GM18873 (cell line): ENCODE measurements at regions not wholly inside any gene's neighbourhood (a gene's known extent, or its start where the extent isn't known, plus 50 kb on each side); places are given as distances from the start of the nearest gene placed in this dataset.
A peak's percentile ranks its signal among the peaks of the same experiment; 100 is the strongest.
"Not testable (repeated sequence)": the region's sequence is repeated elsewhere in the genome, so short reads cannot be mapped to it uniquely, and the experiment has no call there.

ENCODE experiments used
- ATAC-seq: cut with Tn5 transposase; IDR thresholded peaks from one replicate; pipeline ENCODE4 v1.9.1; 2021; ENCODE audit warnings: mild to moderate bottlenecking, moderate library complexity, moderate number of reproducible peaks; ENCODE audit not compliant: unreplicated experiment, low FRiP score

DNA sequence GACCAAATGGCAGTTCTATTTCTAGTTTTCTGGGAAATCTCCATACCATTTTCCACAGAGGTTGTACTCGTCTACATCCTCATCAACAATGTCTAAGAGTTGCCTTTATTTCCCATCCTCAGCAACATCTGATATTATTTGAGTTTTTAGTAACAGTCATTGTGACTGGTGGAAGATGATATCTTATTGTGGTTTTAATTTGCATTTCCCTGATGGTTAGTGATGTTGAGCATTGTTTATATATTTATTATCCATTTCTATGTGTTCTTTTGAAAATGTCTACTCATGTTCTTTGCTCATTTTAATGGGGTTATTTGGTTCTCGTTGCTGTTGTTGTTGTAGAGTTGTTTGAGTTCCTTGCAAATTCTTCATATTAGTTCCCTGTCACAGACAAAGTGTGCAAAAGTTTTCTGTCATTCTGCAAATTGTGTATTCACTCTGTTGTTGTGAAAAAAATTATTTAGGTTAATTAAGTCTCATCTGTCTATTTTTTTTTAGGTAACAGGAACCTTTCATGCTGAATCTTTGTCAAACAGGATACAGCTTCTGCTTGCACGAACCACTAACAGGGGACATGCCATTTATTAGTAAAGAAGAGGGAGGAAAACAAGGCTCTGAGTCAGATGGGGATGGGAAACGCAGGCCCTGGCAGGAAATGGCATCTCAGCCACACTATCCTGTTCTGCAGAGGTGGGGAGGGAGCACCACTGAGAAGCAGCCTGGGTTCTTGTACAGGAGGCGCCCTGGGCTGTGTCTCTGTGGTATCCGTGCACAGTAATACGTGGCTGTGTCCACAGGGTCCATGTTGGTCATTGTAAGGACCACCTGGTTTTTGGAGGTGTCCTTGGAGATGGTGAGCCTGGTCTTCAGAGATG, 1196.7 kb downstream of the TMEM121 start:
- not testable (repeated sequence) for ATAC-seq

GRCh38 chr14:106727962-106728361, 1201.6 kb downstream of the TMEM121 start:
- ATAC-seq: not testable (repeated sequence)

DNA sequence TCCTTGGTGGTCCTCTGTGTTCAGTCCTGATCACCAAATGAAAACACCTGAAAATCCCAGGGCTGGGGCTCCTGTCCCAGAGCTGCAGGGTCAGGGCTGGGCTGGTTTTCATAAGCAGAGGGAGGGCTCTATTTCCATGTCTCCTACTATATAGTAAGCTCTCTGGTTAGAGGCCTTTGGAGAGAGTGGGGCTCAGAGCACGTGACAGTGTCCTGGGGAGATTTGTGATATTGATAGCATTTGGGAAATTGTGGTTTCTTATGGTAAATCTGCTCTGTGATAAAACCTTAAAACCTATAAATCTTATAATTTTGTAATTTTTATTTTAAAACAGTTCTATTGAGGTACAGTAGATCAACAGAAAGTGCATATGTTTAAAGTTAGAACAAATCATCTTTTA, 1202.2 kb downstream of the TMEM121 start:
- ATAC-seq: no peak

- ATAC-seq: no peak
Observed at GRCh38 chr14:106729551-106729950, 1203.2 kb downstream of the TMEM121 start.

GRCh38 chr14:106733771-106734170, 1207.4 kb downstream of the TMEM121 start:
- no peak for ATAC-seq

GRCh38 chr14:106737021-106737420, 1210.6 kb downstream of the TMEM121 start:
- no peak for ATAC-seq

DNA sequence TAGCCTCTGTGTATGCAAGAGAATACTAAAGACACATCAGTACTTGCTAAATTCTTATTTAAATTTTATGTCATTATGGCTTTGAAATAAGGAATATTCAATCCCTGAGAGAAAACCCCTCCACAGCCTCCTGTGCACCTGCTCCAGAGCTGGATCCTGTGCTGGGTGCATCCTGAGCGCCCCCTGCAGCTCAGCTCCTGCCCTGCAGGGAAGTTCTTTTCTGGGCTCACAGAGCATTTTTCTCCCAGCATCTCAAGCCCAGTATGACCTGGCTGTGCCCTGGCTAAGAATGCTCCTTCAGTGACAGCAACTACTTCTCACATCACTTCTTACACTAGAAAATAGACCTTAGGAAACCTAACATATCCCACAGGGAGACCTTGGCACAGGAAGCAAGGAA, 1211.7 kb downstream of the TMEM121 start:
- ATAC-seq: no peak

- ATAC-seq: not testable (repeated sequence)
Observed at GRCh38 chr14:106738598-106739258, 1212.3 kb downstream of the TMEM121 start.

DNA sequence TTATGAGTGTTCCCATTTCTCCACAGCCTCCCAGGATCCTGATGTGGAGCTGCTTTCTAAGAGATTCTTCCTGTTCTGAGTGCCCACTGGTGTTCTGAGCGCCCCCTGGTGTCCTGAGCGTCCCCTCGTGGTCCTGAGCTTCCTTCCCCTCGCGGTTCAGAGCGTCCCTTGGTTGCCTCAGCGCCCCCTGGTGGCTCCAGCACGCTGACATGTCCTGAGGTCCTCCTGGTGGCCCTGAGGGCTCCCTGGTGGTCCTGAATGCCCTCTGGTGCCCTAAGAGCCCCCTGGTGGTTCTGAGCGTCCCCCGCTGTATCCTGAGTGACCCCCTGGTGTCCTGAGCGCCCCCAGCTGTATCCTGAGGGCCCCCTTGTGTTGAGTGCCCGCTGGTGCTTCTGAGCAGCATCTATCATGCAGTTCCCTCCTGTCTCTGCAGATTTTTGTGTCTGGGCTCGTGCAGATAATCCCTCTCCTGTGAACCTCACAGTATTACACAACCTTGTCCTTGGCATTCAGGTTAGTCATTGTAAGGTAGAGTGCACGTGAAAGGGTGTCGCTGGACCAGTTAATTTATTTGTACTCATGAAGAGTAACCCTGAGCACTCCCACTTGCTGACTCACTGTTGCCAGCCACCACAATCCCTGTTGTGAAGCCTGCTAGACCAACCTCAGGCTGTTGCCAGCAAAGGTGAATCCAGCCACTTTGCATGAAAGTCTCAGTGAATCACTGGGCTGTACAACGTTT, 1214.9 kb downstream of the TMEM121 start:
- ATAC-seq: peak; percentile 62

GRCh38 chr14:106745016-106745767, 1218.8 kb downstream of the TMEM121 start:
- peak; percentile 43 for ATAC-seq

- ATAC-seq: not testable (repeated sequence)
Observed at GRCh38 chr14:106750089-106750488, 1223.7 kb downstream of the TMEM121 start.

- not testable (repeated sequence) for ATAC-seq
Observed at GRCh38 chr14:106753751-106754150, 1227.4 kb downstream of the TMEM121 start.

GRCh38 chr14:106757444-106757843, 1231.1 kb downstream of the TMEM121 start:
- not testable (repeated sequence) for ATAC-seq

DNA sequence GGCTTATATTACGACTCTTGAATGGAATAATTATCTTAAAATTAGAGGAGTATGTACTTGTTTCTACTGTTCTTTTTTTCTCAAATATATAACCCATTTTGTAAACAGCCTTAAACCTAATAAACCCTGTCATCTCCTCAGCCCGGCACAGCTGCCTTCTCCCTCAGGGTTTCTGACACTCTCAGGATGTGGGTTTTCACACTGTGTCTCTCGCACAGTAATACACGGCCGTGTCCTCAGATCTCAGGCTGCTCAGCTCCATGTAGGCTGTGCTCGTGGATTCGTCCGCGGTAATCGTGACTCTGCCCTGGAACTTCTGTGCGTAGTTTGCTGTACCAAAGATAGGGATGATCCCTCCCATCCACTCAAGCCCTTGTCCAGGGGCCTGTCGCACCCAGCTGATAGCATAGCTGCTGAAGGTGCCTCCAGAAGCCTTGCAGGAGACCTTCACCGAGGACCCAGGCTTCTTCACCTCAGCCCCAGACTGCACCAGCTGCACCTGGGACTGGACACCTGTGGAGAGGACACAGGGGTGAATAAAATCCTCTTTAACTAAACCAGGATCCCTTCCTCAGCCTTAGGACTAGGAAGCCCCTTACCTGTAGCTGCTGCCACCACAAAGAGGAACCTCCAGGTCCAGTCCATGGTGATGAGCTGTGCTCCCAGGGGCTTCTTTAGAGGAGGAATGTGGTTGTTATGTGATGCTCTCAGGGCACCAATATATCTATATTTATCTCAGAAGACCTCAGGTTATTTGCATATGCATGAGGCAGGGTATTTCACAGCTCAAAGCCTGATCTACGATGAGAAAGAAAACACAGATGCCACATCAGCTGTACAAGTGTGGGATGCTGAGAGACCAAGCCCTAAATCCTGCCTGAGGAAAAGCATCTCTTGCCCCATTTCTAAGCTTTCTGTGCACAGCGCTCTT, 1235.8 kb downstream of the TMEM121 start:
- ATAC-seq: peak; percentile 61

- not testable (repeated sequence) for ATAC-seq
Observed at GRCh38 chr14:106764968-106765369, 1238.6 kb downstream of the TMEM121 start.

- ATAC-seq: no peak
Observed at GRCh38 chr14:106766145-106766544, 1239.8 kb downstream of the TMEM121 start.

DNA sequence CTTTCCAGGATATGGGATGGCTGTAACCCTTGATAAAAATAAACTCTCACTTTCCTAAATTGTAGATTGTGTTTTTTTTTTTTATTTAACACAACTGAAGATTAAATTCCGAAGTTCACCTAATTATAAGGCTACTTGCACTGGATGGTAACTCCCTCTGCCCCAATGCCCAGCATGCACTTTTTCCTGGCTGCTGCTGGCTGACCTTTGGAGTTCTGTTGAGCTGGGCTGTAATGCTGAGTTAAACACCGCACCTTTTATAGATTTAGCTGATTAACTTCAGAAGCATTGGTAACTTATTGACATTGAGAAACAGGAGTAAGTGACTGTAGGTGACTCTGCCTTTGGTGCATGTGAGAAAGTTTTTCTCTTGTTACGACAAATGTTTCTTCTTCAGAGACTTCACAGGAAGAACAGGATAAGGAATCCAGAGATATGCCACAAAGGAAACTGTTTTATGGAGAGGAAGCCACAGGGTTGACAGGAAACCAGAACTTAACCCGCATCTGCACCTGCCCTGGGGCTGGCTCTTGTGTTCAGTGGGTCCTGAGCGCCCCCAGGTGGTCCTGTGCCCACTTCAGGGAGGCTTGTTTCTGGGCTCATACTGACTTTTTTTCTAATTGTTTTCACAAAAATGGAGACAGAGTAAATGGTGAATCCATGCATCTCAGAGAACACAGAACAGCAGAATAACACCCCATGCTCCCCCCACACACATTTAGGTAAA, 1240.3 kb downstream of the TMEM121 start:
- ATAC-seq: not testable (repeated sequence)

DNA sequence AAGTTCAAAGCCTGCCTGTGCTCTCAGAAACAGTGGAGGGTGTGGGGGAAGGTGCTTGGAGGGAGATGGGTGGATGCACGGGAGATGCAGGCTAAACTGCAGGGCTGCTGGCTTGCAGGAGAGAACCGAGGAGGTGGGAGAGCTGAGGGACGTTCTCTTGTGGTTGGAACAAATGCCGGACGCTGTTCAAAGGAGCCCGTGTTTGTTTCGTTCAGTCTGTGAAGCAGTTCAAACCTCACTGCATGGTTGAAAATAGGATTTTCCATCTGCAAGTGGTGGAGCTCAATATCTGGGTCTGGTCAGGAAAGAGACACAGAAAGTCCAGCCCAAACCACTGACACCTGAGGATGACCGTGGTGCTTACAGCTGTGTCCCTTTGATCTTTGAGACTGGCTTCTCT, 1241.8 kb downstream of the TMEM121 start:
- ATAC-seq: not testable (repeated sequence)
